Mucosa of descending colon (tissue), 3 donors: ENCODE measurements at regions not wholly inside any gene's neighbourhood (a gene's known extent, or its start where the extent isn't known, plus 50 kb on each side); places are given as distances from the start of the nearest gene placed in this dataset.

Experiments used
- ATAC-seq: fragments of 200-7000 bp; cut with Tn5 transposase; one replicate; pipeline ENCODE4 v1.9.1; 2020; ENCODE audit warnings: mild to moderate bottlenecking, moderate library complexity
- DNase-seq, 3 donors: peaks; one replicate each; pipeline ENCODE4 v3.0.0-alpha.2; 2020
- H3K36me3 ChIP-seq: fragments of 200-600 bp; one replicate; pipeline ENCODE4 v1.8.0; 2021; ENCODE audit warnings: low read depth, mild to moderate bottlenecking
- H3K4me1 ChIP-seq: fragments of 200-600 bp; one replicate; pipeline ENCODE4 v1.8.0; 2021; ENCODE audit warnings: low read depth, mild to moderate bottlenecking
- H3K4me3 ChIP-seq: fragments of 200-600 bp; one replicate; pipeline ENCODE4 v1.8.0; 2021; ENCODE audit warnings: mild to moderate bottlenecking
- H3K9me3 ChIP-seq: fragments of 200-600 bp; one replicate; pipeline ENCODE4 v1.8.0; 2021; ENCODE audit warnings: mild to moderate bottlenecking
- intact Hi-C, 2 donors: fragments of 100-400 bp; cut with DNase I in 1 of 2; cut with micrococcal nuclease in 1 of 2; formaldehyde crosslinking; loops; one replicate each; pipeline versions ENCODE4 v1.11.0 to v1.11.1; 2022; cut with DNase I, micrococcal nuclease
- TF ChIP-seq, protein P1 (sequence below): fragments of 200-600 bp; IDR thresholded peaks from one replicate; pipeline ENCODE4 v1.8.0; 2022; ENCODE audit warnings: antibody characterized with exemption, mild to moderate bottlenecking
- donor health status: DM: no; HTN: no; CAD: no; lungs with moderate emphysema.
- donor health status: DM: no; HTN: no; CAD: no.
- donor health status: DM: no; HTN: yes; CAD: no.

DNA sequence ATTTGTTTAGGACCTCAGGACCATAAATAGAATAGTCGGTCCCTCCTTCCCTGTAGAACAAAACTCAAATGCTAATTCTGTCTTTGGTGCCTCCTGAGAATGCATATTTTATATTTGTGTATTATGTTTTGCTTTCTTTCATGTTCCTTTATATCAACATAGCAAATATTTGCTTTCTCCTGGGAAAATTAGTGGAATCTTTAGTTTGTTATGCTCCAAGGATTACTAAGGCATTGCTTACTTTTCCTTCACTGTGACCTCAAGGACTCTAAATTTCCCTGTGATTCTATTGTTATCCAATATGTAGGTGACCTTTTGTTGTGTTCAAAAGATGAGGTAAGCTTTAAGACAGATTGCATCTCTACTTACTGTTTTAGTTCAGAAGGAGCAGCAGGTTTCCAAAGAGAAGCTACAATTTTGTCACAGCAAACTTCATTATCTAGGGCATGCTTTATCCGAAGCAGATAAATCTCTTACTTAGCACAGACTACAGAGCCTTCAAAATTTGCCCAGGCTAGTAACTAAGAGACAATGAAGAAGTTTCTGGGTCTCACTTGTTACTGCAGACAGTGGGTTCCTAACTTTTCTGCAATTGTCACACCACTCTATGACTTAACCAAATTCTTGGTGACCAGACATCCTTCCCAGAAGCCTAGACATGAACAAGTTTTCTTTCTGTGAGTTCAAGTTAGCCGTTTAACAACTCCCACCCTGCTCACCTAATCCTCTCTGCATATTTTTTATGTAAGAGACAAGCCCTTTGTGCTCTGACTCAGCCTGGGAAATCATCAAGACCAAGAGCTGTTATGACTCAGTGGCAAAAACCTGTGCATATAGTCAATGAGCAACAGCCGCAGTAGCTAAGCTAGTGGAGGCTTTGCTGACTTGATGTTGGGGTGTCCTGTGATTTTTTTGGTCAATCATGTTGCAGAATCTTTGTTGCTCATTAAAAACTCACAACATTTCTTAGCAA, 378.8 kb downstream of the QKI start:
- ATAC-seq (no peak), DNase-seq (no peak)
- H3K4me3 ChIP-seq, result no peak overlapping the region
- no peaks in the 10 kb centered on the region for H3K36me3 ChIP-seq
- intact Hi-C loops, result no loop called here
- no peaks in the 10 kb centered on the region for H3K9me3 ChIP-seq
- TF ChIP-seq, protein P1, sequence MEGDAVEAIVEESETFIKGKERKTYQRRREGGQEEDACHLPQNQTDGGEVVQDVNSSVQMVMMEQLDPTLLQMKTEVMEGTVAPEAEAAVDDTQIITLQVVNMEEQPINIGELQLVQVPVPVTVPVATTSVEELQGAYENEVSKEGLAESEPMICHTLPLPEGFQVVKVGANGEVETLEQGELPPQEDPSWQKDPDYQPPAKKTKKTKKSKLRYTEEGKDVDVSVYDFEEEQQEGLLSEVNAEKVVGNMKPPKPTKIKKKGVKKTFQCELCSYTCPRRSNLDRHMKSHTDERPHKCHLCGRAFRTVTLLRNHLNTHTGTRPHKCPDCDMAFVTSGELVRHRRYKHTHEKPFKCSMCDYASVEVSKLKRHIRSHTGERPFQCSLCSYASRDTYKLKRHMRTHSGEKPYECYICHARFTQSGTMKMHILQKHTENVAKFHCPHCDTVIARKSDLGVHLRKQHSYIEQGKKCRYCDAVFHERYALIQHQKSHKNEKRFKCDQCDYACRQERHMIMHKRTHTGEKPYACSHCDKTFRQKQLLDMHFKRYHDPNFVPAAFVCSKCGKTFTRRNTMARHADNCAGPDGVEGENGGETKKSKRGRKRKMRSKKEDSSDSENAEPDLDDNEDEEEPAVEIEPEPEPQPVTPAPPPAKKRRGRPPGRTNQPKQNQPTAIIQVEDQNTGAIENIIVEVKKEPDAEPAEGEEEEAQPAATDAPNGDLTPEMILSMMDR, result no peak
- H3K4me1 ChIP-seq, result no peaks in the 10 kb centered on the region

DNA sequence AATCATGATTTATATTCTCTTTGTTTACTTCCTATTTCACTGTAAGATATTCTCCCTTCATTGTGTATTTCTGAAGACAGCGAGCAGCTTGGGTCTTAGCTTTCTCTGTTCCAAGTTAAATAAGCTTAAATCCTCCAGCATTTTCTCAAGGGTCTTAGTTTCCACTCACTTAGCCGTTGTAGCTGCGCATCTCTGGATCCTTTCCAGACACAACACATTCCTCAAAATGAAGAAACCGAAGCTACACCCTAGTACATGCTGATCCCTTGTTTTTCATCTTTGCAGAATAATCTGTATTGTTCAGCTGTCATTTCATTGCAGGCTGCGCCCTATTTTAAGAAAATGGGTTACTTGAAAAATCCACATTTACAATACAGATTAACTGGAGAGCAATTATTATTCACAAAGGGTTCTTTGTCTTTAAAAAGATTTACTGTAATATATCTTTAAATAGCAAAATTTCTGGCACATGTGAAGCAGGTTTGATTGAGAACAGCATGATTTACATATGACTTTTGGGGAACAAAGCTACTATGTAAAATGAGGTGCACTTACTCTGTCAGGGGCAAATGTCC, 375.8 kb downstream of the QKI start:
- no peak for DNase-seq
- intact Hi-C loops, result no loop called here

DNA sequence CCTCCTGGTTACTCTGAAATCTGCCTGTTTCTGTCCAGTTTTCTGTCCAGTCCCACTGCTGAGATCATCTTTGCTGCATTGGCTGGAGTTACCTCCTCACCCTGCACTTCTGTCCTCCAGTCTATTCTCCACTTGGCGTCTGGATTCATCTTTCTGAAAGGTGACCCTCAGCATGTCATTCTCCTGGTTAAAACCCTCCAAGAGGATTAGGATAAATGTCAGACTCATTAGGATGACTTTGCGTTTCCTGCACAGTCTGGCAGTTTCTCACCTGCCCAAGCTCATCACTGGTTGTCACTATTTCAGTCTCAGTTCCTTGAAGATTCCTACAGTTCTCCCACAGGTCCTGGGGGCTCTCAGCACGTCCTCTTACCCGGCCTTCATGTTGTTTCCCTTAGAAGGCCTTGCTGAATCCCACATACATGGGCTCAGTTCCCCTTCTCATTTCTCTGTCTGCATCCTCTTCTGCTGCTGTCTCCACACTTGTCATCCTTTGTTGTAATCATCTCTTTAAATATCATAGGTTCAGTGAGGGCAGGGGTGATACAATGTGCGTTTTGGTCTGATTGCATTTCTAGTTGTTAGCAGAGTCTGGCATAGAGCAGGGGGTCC, 374.8 kb downstream of the QKI start:
- TF ChIP-seq, protein P1, result no peak
- Histone ChIP-seq H3K36me3 (no peaks in the 10 kb centered on the region), H3K4me3 (no peak overlapping the region), H3K4me1 (no peaks in the 10 kb centered on the region), H3K9me3 (no peaks in the 10 kb centered on the region)
- ATAC-seq (no peak), DNase-seq (no peak)
- intact Hi-C loops, result no loop called here

More for the DNA sequence above, 375.8 kb downstream of the QKI start:
- no peaks in the 10 kb centered on the region for H3K36me3 ChIP-seq
- TF ChIP-seq, protein P1, result no peak
- H3K4me3 ChIP-seq, result no peak overlapping the region
- no peaks in the 10 kb centered on the region for H3K4me1 ChIP-seq
- no peaks in the 10 kb centered on the region for H3K9me3 ChIP-seq
- no peak for ATAC-seq

DNA sequence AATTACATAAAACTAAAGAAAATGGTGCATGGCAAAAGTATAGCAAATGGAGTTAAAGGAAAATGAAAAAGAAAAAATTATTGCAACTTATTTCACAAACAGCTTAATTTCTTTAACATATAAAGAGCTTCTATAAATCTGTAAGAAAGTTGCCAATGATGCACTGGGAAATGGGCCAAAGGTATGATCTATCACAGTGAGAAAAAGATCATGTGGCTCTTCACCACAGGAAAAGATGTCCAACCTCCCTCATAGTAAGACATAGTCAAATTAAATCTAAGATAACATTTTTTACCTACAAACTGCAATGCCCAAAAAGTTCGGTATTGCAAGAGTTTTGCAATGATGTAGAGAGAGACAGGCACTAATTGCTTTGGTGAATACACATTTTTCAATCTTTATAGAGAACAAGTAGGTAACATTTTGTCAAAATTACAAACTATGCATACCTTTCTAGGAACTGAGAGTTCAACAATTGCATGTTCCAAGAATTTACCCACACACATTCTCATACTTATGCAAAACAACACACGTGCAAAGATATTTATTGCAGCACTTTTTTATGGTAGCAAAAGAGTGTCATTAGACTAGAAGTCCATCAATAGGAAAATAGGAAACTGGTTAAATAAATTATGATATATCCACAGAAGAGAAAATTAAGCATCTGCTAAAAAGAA, 372.6 kb downstream of the QKI start:
- Histone ChIP-seq H3K4me1 (no peaks in the 10 kb centered on the region), H3K36me3 (no peaks in the 10 kb centered on the region), H3K4me3 (no peak overlapping the region), H3K9me3 (no peaks in the 10 kb centered on the region)
- TF ChIP-seq, protein P1, result no peak
- DNase-seq (no peak), ATAC-seq (no peak)
- intact Hi-C loops, result no loop called here

DNA sequence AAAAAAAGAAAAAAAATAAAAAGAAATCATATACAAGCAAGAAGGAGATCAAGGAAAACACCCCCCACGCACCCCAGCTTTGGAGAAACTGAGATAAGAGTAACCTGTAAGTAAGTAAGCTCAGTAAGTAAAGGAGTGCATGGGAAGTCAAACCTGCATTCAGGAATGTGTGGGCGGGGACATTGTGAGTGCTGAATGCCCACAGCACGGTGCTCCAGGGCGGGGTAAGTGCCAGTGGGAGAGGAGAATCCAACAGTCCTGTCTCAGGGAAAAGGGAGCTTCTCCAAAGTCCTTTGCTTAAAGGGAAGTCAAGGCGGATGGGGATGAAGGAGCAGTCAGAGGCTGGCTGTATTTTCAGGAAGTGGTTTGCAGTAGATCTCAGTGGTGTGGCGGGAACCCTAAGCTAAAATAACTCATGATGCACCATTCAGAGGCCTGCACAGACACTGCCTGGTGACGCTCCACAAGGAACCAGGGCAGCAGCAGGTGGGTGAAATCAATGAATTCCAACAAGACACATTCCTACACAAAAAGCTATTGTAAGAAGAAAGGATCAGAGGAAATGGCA, 368.0 kb downstream of the QKI start:
- intact Hi-C loops, result no loop called here
- Histone ChIP-seq H3K4me3 (no peak overlapping the region), H3K9me3 (no peaks in the 10 kb centered on the region), H3K36me3 (no peaks in the 10 kb centered on the region), H3K4me1 (no peaks in the 10 kb centered on the region)
- TF ChIP-seq, protein P1, result no peak
- DNase-seq (peak in 1 of 3 donors; percentile 9), ATAC-seq (no peak)
